H7 (cell line): ENCODE measurements at regions not wholly inside any gene's neighbourhood (a gene's known extent, or its start where the extent isn't known, plus 50 kb on each side); places are given as distances from the start of the nearest gene placed in this dataset.
"Not testable (repeated sequence)": the region's sequence is repeated elsewhere in the genome, so short reads cannot be mapped to it uniquely, and the experiment has no call there.

Experiments
- DNase-seq: peaks from one replicate; pipeline ENCODE4 v3.0.0; 2012
- H3K27me3 ChIP-seq: 2 replicates; pipeline ENCODE4 v1.6.0; 2011; ENCODE audit warnings: mild to moderate bottlenecking, low read length; ENCODE audit not compliant: control insufficient read depth, insufficient read depth
- H3K36me3 ChIP-seq: replicated peaks from 2 replicates; pipeline ENCODE4 v1.5.1; 2011; ENCODE audit warnings: low read length; ENCODE audit not compliant: control insufficient read depth, insufficient read depth
- H3K4me3 ChIP-seq: 2 replicates; pipeline ENCODE4 v1.5.1; 2011; ENCODE audit warnings: low read depth, mild to moderate bottlenecking, control low read depth, low read length, moderate library complexity; ENCODE audit not compliant: insufficient read depth

GRCh38 chr14:86124328-86124727, 594.4 kb downstream of the FLRT2 start:
- no peak overlapping the region for H3K4me3 ChIP-seq
- DNase-seq, result no peak
- H3K27me3 ChIP-seq, result no peaks in the 10 kb centered on the region
- no peaks in the 10 kb centered on the region for H3K36me3 ChIP-seq

DNA sequence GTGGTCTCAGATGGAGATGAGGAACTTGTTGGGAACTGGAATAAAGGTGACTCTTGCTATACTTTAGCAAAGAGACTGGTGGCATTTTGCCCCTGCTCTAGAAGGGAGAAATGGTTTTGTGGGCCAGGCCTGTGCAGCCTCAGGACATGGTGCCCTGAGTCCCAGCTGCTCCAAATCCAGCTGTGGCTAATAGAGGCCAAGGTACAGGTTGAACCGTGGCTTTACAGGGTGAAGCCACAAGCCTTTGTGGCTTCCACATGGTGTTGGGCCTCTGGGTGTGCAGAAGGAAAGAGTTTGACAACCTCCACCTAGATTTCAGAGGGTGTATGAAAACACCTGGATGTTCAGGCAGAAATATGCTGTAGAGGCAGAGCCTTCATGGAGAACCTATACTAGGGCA, 586.0 kb downstream of the FLRT2 start:
- no peak overlapping the region for H3K4me3 ChIP-seq
- DNase-seq, result no peak
- no peaks in the 10 kb centered on the region for H3K27me3 ChIP-seq
- no peaks in the 10 kb centered on the region for H3K36me3 ChIP-seq

DNA sequence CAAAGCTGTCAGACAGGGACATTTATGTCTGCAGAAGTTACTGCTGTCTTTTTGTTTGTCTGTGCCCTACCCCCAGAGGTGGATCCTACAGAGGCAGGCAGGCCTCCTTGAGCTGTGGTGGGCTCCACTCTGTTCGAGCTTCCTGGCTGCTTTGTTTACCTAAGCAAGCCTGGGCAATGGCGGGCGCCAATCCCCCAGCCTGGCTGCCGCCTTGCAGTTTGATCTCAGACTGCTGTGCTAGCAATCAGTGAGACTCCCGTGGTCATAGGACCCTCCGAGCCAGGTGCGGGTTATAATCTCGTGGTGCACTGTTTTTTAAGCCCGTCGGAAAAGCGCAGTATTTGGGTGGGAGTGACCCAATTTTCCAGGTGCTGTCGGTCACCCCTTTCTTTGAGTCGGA, 580.9 kb downstream of the FLRT2 start:
- H3K4me3 ChIP-seq, DNase-seq, H3K36me3 ChIP-seq, H3K27me3 ChIP-seq: not testable (repeated sequence)

DNA sequence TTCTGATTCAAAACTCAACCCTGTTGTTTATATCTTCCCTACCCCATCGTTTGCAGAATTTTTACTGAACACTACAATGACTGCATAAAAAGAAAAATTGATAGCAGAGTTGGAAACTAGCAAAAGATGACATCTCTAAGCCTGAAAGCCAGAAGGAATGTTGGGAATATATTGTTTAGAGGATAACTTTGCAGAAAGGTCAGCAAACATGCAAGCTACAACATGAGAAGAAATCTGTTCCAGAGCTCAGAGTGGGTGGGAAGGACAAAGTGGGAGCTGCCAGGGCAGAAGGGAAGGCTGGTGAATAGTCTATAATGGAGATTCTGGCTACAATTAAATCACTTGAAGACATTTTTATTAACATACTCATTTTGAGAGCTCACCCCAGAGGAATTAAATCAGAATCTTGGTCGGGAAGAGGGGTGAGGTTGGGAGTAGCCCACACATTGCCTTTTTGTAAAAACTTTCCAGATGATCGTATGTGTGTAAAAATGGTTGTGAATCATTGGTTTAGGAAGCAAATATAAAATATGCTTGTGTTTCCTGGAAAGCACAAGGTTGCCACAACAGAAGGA, 574.8 kb downstream of the FLRT2 start:
- DNase-seq, result no peak
- Histone ChIP-seq H3K27me3 (no peaks in the 10 kb centered on the region), H3K36me3 (no peaks in the 10 kb centered on the region), H3K4me3 (no peak overlapping the region)

DNA sequence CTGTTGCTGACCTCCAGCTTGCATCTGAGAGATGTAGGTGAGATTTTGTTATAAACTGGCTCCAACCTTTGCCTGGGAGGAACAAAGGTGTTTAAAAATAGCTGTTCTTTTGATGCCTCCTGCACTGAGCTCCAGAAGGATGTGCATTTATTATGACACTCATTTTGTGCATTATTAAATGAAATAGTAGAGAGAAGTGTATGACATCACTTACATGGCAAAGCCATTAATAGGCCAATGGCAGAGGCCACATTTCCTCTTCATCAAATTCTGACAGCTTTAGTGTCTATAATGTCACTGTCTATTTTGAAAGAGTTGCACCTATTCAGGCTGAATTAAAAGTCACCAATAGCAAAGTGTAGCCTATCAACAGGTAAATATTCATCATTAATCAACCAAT, 564.6 kb downstream of the FLRT2 start:
- H3K27me3 ChIP-seq, result no peaks in the 10 kb centered on the region
- DNase-seq, result no peak
- no peak overlapping the region for H3K4me3 ChIP-seq
- H3K36me3 ChIP-seq, result no peaks in the 10 kb centered on the region

DNA sequence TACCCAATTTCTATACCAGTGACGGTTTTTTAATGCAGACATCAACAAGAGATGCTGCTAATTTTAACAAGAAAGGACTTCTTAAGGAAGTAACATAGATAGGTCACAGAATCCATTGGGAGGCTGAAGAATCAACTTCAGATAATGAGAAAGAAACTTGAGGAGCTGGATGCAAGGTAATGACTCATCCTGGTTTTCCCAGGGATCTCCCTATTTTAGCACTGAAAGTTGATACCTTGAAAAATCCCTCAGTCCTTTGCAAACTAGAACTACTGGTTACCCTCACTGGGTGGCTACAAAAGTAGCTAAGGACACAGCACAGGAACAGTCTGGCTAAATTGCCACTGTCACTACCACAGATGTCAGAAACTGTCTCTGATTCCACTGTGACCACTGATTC, 561.9 kb downstream of the FLRT2 start:
- no peaks in the 10 kb centered on the region for H3K36me3 ChIP-seq

DNA sequence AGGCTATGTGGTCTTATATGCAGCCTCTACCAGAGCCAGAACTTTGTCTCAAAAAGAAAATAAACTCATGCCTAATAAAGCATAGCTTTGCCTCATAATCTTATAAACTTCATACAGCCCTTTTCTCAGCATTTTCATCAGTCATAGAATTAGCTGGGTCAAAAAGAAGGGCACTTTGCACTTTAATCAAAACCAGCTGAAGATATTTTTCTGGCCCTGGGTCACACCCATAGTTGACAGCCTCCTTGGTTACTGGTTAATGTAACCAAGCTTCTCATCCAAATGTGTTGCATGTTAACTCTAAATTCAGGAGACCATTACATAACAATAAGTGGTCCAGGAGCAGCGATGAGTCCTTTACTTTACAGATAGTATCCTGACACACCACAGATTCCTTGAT, 558.2 kb downstream of the FLRT2 start:
- H3K27me3 ChIP-seq, result no peaks in the 10 kb centered on the region
- no peaks in the 10 kb centered on the region for H3K36me3 ChIP-seq
- H3K4me3 ChIP-seq, result no peak overlapping the region
- no peak for DNase-seq

More for the DNA sequence above, 561.9 kb downstream of the FLRT2 start:
- no peak for DNase-seq
- H3K27me3 ChIP-seq, result no peaks in the 10 kb centered on the region
- H3K4me3 ChIP-seq, result no peak overlapping the region

DNA sequence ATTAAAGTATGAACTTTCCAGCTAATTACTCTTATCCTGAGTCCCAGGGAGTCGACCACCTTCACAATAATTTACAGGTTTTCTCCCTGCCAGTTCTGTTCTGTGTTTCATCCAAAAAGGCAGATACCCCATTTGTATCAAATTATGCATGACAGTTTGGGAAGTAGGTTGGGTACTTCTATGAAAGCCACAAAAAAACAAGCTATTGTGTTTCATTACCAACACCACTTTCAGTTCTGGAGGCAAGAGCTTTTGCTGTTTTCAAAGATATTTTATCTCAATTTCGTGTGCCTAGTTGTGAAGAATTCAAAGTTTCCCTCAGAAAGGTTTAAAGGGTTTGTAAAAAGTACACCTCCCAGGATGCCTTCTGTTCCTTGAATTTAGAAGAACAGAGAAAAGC, 557.4 kb downstream of the FLRT2 start:
- Histone ChIP-seq H3K36me3 (no peaks in the 10 kb centered on the region), H3K27me3 (no peaks in the 10 kb centered on the region), H3K4me3 (no peak overlapping the region)
- no peak for DNase-seq

- Histone ChIP-seq H3K36me3 (no peaks in the 10 kb centered on the region), H3K27me3 (no peaks in the 10 kb centered on the region), H3K4me3 (no peak overlapping the region)
- DNase-seq, result no peak
These were observed 557.0 kb downstream of the FLRT2 start for GRCh38 chr14:86086962-86087361.

- H3K27me3 ChIP-seq, result no peaks in the 10 kb centered on the region
These were observed 554.2 kb downstream of the FLRT2 start for GRCh38 chr14:86084097-86084496.

GRCh38 chr14:86083616-86084015, 553.7 kb downstream of the FLRT2 start:
- H3K36me3 ChIP-seq, result no peaks in the 10 kb centered on the region
- no peak overlapping the region for H3K4me3 ChIP-seq
- H3K27me3 ChIP-seq, result no peaks in the 10 kb centered on the region
- DNase-seq, result no peak

More at GRCh38 chr14:86084097-86084496, 554.2 kb downstream of the FLRT2 start:
- Histone ChIP-seq H3K36me3 (no peaks in the 10 kb centered on the region), H3K4me3 (no peak overlapping the region)
- no peak for DNase-seq

GRCh38 chr14:86072116-86072894, 542.4 kb downstream of the FLRT2 start:
- Histone ChIP-seq H3K4me3 (no peak overlapping the region), H3K27me3 (no peaks in the 10 kb centered on the region), H3K36me3 (no peaks in the 10 kb centered on the region)
- DNase-seq, result no peak

- Histone ChIP-seq H3K4me3 (no peak overlapping the region), H3K36me3 (no peaks in the 10 kb centered on the region), H3K27me3 (no peaks in the 10 kb centered on the region)
- no peak for DNase-seq
These were observed 536.7 kb downstream of the FLRT2 start for GRCh38 chr14:86066651-86067050.

DNA sequence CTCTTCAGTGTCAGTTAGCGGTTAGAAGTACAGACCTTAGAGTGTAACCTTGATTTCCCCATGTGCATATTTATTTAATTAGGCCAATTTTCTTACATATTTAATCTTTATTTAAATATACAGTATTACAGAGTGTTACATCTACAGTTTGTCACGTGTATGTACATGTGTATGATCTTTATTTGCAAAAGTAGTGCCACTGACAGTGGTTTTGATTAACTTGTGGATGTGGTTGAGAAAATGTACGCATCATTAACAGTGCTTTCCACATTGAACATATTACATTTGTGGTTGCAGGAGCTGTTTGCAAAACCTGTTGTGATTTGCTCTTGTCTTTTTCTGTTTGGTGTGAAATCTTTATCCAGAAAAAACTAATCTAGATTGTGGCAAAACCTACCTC, 535.5 kb downstream of the FLRT2 start:
- no peak for DNase-seq

DNA sequence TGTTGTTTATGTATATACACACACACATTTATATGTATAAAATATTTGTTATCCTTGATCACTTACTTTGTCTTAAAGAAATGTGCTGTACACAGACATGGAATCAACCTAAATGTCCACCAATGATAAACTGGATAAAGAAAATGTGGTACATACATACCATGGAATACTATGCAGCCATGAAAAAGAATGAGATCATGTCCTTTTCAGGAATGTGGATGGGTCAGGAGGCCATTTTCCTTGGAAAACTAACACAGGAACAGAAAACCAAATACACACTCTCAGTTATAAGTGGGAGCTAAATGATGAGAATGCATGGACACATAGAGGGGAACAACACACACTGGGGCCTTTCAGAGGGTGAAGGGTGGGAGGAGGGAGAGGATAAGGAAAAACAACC, 534.7 kb downstream of the FLRT2 start:
- not testable (repeated sequence) for DNase-seq, H3K27me3 ChIP-seq, H3K36me3 ChIP-seq, H3K4me3 ChIP-seq

More for the DNA sequence above, 535.5 kb downstream of the FLRT2 start:
- Histone ChIP-seq H3K4me3 (no peak overlapping the region), H3K36me3 (no peaks in the 10 kb centered on the region), H3K27me3 (no peaks in the 10 kb centered on the region)
